HG02870 (cell line): ENCODE measurements at regions not wholly inside any gene's neighbourhood (a gene's known extent, or its start where the extent isn't known, plus 50 kb on each side); places are given as distances from the start of the nearest gene placed in this dataset.
A peak's percentile ranks its signal among the peaks of the same experiment; 100 is the strongest.

Experiments used
- ATAC-seq: cut with Tn5 transposase; IDR thresholded peaks from one replicate; pipeline ENCODE4 v1.9.1; 2021; ENCODE audit warnings: mild to moderate bottlenecking, moderate library complexity; ENCODE audit not compliant: unreplicated experiment

DNA sequence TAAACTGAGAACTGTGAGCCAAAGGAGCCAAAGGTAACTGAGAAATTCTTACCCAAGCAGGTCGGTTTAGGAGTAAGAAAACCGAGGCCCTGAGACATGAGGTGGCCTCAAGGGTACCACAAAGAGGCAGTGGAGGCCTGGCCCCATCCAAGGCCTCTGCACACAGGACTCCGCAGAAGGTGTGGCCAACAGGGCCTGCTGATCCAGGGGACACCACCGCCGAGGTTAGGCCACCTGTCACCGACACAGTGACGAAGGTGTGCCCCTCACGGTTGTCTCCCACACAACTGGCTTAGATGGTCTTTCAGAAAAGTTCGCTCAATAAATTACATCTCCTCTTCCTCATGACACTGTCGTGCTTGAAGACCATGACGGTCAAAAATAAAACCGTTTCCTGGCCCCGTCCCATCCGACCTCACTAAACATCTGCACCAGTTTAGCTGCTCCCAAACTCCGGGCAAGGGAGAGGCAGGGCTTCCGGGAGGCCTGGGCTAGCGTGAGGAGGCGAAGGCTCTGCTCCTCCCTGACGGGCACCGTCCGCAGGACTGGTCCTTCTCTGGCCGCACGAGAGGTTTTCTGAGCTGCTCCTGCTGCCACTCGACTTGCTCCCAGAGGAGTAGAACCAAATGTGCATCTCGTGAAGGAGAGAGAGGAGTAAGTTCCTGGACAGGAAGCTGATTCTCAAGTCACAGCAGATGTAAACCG lies 442.0 kb downstream of the EIPR1 start:
- ATAC-seq, result no peak

DNA sequence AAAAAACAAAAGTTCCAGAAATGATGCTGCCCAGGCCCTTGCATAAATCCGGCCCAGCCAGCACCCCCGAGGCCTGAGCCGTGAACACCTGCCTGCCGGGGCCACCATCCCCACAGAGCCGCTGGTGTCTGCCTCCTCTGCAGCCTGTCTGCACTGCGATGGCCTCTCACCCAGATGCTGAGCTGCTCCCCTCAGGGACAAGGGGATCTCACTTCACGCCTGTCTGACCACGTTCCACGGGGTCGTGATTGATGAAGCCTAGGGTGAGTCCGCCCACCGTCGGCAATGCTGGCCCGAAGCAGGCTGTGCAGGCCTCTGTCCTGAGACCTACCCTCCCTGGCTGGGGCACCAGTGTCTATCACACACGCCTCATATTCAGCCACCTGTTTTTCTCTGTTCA lies 444.2 kb downstream of the EIPR1 start:
- no peak for ATAC-seq

DNA sequence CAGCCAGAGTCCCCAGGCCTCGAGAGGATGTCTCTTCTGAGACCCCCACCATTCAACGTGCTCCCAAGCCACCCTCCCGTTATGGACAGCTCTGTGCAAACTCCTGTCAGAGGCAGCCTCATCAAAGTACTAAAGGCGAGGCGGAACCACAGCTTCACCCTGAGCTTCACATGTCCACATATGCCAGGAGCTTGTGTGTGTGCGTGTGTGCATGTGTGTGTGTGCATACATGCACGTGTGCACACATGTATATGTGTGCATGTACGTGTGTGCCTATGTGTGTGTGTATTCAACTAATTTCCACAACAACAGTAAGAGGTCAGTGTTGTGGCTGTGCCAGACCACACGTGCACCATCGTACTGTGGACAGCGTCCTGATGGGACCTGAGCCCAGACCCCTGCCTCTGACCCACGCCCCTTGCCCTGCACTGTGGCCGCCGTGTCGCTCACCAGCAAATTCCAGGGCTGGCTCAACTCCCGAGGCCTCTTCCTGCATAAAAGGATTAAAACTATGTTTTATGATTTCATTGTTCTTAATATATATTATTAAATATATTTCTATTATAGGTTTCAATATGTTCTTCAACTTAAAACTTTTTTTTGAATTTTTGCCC lies 444.8 kb downstream of the EIPR1 start:
- no peak for ATAC-seq

DNA sequence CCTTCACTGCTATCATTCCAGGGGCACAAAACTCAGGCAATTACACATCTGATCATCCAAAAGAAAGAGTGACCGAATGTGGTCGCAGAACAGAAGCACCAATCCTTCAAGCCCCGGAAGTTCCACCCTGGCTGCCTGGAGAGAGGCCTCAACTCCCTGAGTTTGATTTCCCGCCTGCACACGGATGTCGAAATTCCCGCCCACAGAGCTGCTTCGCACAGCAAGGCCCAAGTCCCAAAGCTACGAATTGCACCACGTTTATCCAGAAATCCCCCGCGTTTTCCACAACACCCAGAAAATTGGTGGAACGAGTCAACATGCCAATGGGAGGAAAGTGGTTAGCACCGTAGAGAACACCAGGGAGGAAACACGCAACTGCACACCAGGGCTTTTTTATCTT lies 445.4 kb downstream of the EIPR1 start:
- ATAC-seq, result no peak

DNA sequence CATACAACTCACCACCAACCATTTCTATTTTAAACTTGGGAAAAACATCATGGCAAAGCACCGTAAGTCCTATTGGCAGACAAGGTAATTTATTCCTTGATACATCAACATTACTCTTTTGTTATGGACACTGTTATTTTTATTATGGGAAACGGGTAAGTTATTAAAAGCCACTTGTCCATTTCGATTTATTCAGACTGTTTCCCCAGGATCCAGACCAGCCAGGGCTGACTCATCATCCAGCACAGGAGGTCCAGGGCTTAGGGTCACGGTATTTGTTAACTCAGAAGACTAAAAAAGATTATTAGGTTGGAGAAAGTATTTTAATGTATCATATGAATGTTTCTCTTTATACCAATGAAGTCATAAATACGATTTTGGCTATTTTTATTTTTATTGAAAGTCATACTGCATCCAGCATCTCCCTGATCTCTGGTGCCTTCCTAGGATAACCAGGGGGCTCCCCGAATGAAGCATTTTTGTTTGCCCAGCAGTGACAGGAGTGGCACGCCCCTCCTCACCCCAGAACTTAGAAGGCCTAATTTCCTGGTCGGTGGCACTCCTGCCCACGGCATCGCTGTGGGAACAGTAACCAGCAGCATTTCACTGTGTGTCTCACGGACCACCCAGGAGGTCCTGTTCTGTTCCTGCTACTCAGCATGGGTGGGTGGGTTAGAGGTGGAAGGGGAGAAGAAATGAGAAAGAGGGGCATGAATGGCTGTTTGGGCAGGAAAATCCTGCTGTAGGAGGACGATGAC lies 446.1 kb downstream of the EIPR1 start:
- ATAC-seq, result no peak

DNA sequence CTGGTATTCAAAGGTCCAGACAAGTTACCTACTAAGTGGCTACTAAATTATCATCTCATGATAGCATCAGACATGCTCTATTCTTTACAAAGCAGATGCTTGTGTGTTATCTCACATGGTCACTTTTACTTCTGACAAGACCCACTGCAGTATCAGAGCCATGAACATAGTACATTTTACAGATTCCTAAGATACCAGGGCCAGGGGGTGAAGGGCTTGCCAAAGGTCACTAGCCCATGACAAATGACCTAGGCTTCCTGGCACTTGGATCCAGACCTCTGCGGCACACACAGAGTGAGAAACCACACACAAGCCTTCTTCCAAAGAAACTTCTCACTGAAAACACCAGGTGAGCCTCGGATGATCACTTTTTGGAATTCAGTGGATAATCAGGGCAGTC lies 446.8 kb downstream of the EIPR1 start:
- no peak for ATAC-seq

DNA sequence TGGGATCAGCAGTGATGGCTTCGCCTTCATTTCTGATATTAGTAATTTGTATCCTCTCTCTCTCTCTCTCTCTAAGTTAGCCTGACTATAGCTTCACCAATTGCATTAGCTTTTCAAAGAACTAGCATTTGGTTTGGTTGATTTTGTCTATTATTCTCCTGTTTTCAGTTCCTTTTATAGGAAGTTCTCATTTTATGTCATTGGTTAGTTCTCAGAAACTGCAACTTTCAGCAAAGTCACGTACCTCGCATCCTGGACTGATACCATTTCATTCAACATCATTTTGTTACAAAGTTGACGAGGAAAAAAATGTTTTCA lies 450.8 kb downstream of the EIPR1 start:
- peak; percentile 39 for ATAC-seq

DNA sequence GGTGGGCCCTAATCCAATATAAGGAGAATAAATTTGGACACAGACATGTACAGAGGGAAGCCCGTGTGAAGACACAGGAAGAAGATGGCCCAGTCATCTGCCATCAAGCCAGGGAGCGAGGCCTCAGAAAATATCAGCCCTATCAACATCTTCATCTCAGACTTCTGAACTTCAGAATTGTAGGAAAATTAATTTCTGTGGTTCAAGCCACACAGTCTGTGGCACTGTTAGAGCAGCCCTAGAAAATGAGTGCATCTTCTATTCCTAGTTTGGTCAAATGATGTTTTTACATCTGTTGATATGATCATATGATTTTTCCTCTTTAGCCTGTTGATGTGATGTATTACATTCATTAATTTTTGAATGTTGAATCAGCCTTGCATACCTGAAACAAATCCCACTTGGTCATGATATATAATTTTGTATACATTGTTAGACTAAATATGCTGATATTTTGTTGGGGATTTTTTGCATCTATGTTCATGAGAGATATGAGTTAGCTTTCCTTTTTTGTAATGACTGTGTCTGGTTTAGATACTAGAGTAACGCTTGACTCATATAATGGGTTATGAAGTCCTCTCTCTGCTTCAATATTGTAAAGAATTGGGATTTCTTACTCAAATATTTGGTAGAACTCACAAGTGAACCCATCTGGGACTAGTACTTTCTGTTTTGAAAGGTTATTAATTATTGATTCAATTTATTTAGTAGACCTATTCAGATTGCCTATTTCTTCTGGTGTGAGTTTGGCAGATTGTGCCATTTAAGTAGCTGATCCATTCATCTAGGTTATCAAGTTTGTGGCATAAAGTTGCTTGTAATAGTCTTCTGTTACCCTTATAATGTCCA lies 451.4 kb downstream of the EIPR1 start:
- ATAC-seq, result peak; percentile 93

DNA sequence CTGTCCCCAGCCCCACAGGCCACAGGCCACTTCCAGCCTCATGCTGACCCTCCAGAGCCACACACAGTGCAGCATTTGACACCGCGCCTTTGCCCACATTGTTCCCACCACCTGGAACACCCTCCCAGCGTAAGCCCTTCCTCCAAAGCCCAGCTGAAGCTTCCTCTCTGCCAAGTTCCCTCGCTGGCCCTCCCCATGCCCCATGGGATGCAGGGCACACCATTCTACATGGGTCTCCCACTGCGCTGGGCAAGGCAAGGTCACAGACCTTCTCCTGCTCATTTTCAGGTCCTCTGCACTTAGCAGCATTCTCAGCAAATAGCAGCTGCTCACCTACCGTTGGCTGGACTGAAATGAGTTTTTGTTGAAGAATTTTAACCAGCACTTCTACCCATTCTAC lies 455.5 kb downstream of the EIPR1 start:
- no peak for ATAC-seq

DNA sequence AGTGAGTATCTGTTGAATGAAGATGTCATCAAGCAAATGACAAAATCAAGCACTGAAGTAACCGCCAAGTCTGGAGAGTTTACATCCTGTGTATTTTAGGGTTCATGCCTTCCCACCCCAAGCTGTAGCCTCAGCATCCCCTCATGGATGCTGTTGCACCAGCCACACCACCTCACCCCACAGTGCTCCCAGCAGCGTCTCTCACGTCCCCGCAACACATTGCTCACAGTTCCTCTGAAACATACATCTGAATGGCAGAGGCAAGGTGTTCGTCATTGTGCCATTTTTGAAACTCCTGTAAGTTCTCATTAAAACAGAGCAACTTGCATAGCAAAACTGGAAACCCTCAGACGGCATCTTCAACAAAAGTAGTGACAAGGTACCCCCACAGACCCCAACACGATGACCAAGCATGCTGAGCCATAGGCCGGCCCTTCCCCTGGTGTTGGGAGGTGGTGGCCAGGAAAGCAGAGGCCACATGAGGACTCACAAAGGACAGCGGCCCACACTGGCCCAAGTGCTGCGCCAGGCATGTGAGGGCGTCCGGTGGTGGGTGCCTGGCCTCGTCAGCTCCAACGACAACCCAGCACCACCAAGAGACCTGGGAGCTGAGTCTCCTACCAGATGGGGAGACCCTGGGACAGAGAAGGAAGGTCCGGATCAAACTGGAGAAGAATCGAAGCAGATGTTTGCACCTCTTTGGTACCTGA lies 456.5 kb downstream of the EIPR1 start:
- no peak for ATAC-seq

DNA sequence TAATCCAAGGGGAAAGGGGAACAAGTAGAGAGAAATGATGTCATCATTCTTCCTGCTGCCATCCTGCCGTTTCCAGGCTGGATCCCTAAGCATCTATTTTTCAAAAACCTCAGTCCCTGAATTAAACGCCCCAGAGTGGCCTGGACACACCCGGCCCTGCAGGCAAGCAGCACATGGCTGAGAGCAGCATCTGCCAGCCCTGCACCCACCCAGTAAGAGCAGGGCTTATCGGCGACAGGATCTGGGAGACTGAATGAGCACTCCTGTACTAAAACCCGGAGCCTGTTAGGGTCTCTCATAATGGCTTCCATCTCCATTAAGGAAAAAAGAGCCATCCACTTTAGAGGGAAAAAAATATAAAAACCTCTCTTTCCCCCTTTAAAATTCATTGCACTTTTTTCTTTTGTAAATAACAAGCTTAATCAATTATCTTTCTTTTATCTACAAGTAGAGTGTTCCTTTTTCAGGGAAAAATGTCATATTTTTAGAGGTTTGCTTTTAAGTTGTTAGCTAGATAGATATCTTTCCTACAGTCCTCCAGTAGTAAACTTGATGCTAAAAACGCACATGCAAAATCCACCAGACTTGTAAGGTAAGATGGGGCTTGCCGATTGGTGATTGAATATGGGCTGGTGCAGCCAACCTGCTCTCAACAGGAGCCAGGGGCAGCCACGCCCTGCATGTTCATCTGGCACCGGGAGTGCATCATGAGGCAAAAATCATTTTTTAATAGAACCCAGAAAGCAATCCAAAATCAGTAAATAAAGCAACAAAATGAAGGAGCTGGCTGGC lies 457.8 kb downstream of the EIPR1 start:
- ATAC-seq, result no peak

DNA sequence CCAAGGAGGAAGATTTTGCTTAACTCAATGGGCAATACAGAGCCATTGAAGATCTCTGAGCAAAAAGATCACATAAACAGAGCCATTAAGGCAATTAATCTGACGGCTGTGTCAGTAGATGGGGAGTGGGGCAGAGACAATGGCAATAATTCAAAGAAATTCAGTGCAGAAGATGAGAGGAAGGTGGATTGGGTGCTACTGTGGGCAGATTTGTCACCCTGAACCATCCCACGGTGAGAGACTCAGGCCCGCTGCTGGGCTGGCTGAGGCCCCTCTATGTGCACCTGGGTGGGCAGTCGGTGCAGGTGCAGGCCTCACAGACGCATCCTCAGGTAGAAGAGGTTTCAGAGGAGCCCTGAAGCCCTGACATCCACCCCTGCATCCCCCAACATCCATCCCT lies 458.6 kb downstream of the EIPR1 start:
- ATAC-seq, result no peak

DNA sequence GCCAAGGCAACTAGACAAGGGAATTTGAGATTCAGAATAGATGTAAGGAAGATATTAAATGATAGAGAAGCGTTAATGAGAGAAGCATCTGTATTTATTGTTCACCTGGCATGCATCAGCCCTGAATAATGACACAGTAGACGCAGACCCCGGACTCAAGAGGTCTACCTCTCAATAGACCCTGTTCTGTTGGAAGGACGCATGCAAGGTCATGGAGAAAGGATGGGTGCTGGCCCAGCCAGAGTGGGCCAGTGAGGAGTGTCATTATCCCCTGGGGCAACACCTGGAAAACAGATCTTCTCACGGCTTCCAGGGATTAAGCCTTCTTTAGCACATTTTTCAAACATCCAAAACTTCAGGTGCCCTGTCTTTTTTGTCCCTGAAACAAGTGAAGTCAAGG lies 461.0 kb downstream of the EIPR1 start:
- ATAC-seq, result no peak

DNA sequence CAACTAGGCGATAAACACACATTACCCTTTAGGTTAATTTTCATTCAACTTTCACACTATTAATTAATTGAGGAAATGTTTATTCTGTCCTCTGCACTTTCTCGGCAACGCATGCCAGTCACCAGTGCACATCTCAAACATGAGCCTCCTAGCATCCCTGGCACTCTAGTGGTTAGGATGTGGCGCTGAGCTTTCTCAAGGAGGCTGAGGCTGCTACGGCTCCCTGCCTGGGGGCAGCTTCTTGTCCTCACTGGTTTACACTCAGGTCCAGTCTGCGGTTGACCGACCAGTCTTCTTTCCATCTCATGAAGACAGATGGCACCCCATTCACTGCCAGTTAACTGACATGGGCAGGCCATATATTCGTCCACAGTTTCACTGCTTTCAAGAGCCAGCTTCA lies 463.4 kb downstream of the EIPR1 start:
- ATAC-seq, result no peak

DNA sequence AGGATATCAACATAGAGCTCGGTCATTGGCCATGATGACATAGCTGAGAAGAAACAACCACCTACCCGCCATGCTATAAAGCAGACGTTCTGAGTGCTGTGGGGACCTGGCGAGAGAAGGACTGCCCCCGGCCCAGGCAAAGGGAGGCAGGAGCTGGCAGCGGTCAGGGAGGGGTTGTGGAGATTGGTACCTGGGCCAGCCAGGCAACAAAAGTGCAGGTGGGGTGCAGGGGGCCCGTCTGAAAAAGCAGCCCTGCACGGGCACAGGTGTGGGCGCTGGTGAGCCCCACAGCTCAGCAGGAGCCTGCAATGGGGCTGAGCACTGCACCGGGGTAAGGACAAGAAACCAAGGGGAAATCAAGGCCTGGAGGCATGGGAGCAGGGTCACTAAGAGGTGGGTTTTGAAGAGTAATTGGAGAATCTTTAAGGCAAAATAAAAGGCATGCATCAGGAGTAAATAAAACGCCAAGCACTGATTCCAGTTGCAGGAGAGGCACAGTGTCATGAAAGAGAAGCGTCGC lies 464.0 kb downstream of the EIPR1 start:
- no peak for ATAC-seq

DNA sequence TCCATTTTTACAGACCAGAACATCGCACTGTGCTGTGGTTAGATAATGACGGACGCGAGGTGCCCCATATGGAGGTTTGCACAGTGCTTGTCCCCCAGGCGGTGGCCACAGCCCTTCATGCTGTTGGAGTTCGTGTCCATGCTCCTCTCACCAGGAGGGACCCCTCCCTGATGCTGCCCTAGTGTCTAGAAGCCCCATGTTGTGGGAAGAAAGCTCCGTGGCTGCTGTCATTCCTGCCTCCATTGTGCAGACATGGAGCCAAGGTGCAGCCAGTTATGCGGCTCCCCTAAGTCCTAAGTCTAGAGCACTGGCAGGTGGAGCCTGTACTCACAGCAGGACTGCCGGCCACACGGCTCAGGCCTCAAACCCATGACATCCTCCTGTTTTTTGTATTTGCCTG lies 464.9 kb downstream of the EIPR1 start:
- no peak for ATAC-seq

DNA sequence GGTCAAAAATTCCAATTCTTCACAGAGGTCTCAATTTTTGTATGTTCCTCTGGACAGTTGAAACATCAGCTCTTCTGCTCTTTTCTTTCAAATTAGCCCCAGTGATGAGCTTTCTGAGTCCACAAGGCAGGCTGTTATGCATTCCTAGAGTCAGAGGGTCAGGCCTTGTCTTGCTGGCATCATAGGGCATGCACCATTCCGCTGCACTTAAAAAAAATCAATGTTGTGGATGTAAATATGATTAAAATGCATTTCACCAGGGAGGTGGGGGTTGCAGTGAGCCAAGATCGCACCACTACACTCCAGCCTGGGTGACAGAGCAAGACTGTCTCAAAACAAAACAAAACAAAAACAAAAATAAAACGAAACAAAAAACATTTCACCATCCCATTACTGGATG lies 465.3 kb downstream of the EIPR1 start:
- no peak for ATAC-seq

DNA sequence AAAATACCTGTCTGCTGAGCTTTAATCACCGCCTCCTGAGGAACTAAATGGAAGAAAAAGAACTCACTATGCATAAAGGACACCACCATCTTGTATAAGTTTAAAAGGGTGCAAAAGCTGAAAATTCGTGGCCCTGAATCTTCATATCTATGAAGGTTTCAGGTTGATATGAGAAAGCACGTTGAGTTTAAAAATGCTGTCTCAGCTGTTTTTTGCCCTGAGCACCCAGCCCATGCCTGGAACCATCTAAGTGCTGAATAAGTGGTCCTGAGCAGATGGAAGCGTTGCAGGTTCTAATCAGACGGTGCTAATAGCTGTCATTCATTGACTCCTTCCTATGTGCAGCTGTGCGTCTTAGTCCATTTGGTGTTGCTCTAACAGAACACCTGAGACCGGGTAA lies 467.4 kb downstream of the EIPR1 start:
- no peak for ATAC-seq

DNA sequence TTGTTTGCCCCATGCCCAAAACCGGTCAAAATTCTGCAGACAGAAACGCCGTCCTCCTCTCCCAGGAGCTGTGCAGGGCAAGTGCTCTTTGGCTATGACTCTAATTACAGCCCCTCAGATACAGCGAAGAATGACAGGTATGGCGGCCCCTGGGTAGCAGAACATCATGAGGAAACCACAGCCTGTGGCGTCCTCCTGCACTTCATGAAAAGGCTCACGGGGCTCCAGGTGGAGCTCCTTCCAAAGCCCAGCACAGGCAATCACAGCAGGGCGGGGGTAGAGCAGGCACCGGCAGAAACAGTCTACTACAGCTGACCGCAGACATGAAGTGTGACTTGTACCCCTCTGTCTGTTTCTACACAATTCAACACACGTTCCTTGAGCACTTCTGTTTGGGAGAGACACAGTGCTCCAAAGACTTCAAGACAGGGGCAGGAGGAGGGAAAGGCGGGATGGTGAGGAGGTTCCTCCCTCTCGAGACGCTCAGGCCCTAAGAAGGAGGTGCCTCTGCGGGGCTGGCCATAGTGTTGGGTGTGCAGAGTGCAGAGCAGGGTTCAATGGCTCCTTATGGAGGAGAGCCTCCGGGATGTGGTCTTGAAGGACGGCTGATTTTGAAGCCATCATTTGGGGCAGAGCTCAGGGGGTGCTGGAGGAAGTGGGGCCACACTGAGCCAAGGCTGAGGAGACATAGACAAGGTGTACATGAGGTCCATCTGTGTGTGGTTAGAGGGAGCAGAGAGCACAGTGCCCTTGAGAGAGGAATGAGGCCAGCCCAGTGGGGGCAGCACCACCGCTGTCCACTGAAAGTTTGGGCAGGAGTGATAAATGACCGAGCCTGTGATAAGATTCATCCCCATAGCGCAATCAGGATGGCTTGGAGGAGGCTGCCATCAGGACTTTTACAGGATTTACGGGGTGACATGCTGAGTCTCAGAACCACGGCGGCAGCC lies 468.3 kb downstream of the EIPR1 start:
- ATAC-seq, result no peak
